ENCODE measurements at regions not wholly inside any gene's neighbourhood (a gene's known extent, or its start where the extent isn't known, plus 50 kb on each side); places are given as distances from the start of the nearest gene placed in this dataset.

- H3K9ac ChIP-seq (ENCODE audit: insufficient read depth in 1 of 2, low read length in 2 of 2) = no peak overlapping the region
- H3K27me3 ChIP-seq (ENCODE audit: control insufficient read depth in 3 of 3, insufficient read depth in 3 of 3, low read length in 2 of 3) = peaks cover 0 to 3% (median 0%) of the 10 kb centered on the region in 3 donors
- 88 to 91% methylated on average over 10 of the region's 10 CpGs for WGBS, 2 donors
- no peak overlapping the region for H3K27ac ChIP-seq (ENCODE audit: low read depth in 1 of 2, low read length in 1 of 2)
- DNase-seq (no peak), ATAC-seq (ENCODE audit: insufficient read depth, low FRiP score) (no peak)
- H3K4me3 ChIP-seq = no peak overlapping the region
- peaks cover 0 to 6% (median 0%) of the 10 kb centered on the region in 4 donors for H3K9me3 ChIP-seq (ENCODE audit: control insufficient read depth in 4 of 4, insufficient read depth in 3 of 4, low read length in 3 of 4)
- H3K4me1 ChIP-seq (ENCODE audit: control insufficient read depth in 5 of 5, insufficient read depth in 5 of 5, low read length in 5 of 5) = no peaks in the 10 kb centered on the region
- no peak for TF ChIP-seq CTCF (IDR thresholded peaks at IDR 0.05; ENCODE audit: control extremely low read depth, extremely low read depth)
- no peaks in the 10 kb centered on the region for H3K36me3 ChIP-seq (ENCODE audit: control insufficient read depth in 4 of 4, insufficient read depth in 4 of 4, low read length in 4 of 4)
These were observed 80.3 kb upstream of the DUSP22 start for GRCh38 chr6:211871-212497.

- 78 to 93% methylated on average over 4 of the region's 4 CpGs for WGBS, 2 donors
These were observed 79.0 kb upstream of the DUSP22 start for GRCh38 chr6:213284-213683.

GRCh38 chr6:214428-214827, 77.9 kb upstream of the DUSP22 start:
- Histone ChIP-seq H3K9ac (ENCODE audit: insufficient read depth in 1 of 2, low read length in 2 of 2) (no peak overlapping the region), H3K4me3 (no peak overlapping the region), H3K27me3 (ENCODE audit: control insufficient read depth in 3 of 3, insufficient read depth in 3 of 3, low read length in 2 of 3) (peaks cover 0 to 3% (median 0%) of the 10 kb centered on the region in 3 donors), H3K36me3 (ENCODE audit: control insufficient read depth in 4 of 4, insufficient read depth in 4 of 4, low read length in 4 of 4) (no peaks in the 10 kb centered on the region), H3K9me3 (ENCODE audit: control insufficient read depth in 4 of 4, insufficient read depth in 3 of 4, low read length in 3 of 4) (peaks cover 0 to 6% (median 0%) of the 10 kb centered on the region in 4 donors), H3K27ac (ENCODE audit: low read depth in 1 of 2, low read length in 1 of 2) (no peak overlapping the region), H3K4me1 (ENCODE audit: control insufficient read depth in 5 of 5, insufficient read depth in 5 of 5, low read length in 5 of 5) (peaks cover 0 to under 1% (median 0%) of the 10 kb centered on the region in 5 donors)
- ATAC-seq (ENCODE audit: insufficient read depth, low FRiP score) = no peak
- TF ChIP-seq CTCF (IDR thresholded peaks at IDR 0.05; ENCODE audit: control extremely low read depth, extremely low read depth) = no peak
- 95% methylated on average over 5 of the region's 5 CpGs for WGBS, 2 donors
- no peak for DNase-seq

More at GRCh38 chr6:213284-213683, 79.0 kb upstream of the DUSP22 start:
- DNase-seq (no peak), ATAC-seq (ENCODE audit: insufficient read depth, low FRiP score) (no peak)
- no peak overlapping the region for H3K9ac ChIP-seq (ENCODE audit: insufficient read depth in 1 of 2, low read length in 2 of 2)
- peaks cover 0 to 6% (median 0%) of the 10 kb centered on the region in 4 donors for H3K9me3 ChIP-seq (ENCODE audit: control insufficient read depth in 4 of 4, insufficient read depth in 3 of 4, low read length in 3 of 4)
- H3K27me3 ChIP-seq (ENCODE audit: control insufficient read depth in 3 of 3, insufficient read depth in 3 of 3, low read length in 2 of 3) = peaks cover 0 to 3% (median 0%) of the 10 kb centered on the region in 3 donors
- H3K36me3 ChIP-seq (ENCODE audit: control insufficient read depth in 4 of 4, insufficient read depth in 4 of 4, low read length in 4 of 4) = no peaks in the 10 kb centered on the region
- H3K27ac ChIP-seq (ENCODE audit: low read depth in 1 of 2, low read length in 1 of 2) = no peak overlapping the region
- no peak for TF ChIP-seq CTCF (IDR thresholded peaks at IDR 0.05; ENCODE audit: control extremely low read depth, extremely low read depth)
- H3K4me3 ChIP-seq = no peak overlapping the region
- H3K4me1 ChIP-seq (ENCODE audit: control insufficient read depth in 5 of 5, insufficient read depth in 5 of 5, low read length in 5 of 5) = no peaks in the 10 kb centered on the region

Measured in lung (tissue), 11 donors.